Fibroblast of upper back skin (primary cell): ENCODE measurements at regions not wholly inside any gene's neighbourhood (a gene's known extent, or its start where the extent isn't known, plus 50 kb on each side); places are given as distances from the start of the nearest gene placed in this dataset.
"Not testable (repeated sequence)": the region's sequence is repeated elsewhere in the genome, so short reads cannot be mapped to it uniquely, and the experiment has no call there.

Experiments used
- DNase-seq: peaks from one replicate; pipeline ENCODE4 v3.0.0-alpha.2; 2013

- DNase-seq: no peak
Measured at GRCh38 chr7:45410893-45411292, 163.3 kb upstream of the ADCY1 start.

DNA sequence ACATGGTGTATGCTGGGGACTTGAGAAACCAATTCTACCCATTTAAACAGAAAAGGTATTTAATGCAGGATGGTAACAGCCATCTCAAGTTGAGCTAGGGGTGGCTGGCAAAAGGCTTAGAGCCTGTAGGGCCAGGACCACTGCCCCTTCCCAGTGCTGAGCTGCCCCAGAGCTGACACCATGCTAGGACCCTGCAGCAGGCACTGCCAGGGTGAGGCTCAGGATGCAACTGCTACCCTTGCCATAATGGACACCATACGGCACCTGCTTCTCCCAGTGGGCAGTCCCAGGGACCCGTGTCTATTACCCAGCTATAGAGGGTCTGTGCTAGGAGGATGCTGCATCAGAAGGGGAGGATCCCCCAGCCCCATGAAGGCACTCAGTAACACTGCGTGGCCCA, 160.7 kb upstream of the ADCY1 start:
- DNase-seq: no peak

GRCh38 chr7:45414226-45414625, 159.9 kb upstream of the ADCY1 start:
- no peak for DNase-seq

DNA sequence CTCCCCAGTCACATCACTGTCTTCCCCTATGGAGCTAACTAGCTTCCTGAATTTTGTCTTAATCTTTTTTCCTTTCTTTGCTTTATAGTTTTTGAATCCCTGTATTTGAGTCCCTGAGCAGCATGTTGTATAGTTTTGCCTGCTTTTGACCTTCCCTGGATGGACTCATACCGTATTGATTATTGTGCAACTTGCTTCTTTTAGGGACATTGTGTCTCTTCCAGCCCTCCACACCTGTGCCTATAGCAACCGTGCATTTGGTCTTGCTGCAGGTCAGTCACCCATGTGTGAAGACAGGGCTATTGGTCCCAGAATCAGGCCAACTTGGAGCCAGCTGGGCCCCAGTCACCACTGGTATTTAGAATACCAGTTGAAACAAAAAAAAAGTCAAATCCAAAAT, 158.9 kb upstream of the ADCY1 start:
- no peak for DNase-seq

- DNase-seq: no peak
Measured at GRCh38 chr7:45416846-45417245, 157.3 kb upstream of the ADCY1 start.

- DNase-seq: no peak
Measured at GRCh38 chr7:45417268-45417667, 156.9 kb upstream of the ADCY1 start.

GRCh38 chr7:45417735-45418134, 156.4 kb upstream of the ADCY1 start:
- DNase-seq: no peak

DNA sequence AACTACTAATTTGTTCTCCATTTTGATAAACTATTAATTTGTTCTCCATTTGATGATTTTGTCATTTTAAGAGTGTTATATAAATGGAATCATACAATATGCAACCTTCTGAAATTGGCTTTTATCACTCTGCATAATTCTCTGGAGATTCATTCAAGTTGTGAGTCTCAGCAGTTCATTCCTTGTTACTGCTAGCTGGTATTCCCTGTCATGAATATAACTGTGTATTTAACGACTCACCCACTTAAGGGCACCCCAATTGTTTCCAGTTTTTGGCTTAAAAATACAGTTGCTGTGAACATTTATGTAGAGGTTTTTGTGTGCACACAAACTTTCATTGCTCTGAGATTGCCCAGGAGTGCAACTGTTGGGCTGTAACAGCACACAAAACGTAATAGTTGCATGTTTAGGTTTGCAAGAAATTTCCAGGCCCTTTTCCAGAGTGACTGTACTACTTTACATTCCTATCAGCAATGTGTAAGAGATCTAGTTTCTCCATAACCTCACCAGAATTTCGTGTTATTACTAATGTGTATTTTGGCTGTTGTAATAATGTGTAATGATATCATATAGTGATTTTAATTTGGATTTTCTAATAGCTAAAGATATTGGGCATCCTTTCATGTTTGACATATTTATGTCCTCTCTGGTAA, 153.2 kb upstream of the ADCY1 start:
- peak; percentile 86 for DNase-seq

DNA sequence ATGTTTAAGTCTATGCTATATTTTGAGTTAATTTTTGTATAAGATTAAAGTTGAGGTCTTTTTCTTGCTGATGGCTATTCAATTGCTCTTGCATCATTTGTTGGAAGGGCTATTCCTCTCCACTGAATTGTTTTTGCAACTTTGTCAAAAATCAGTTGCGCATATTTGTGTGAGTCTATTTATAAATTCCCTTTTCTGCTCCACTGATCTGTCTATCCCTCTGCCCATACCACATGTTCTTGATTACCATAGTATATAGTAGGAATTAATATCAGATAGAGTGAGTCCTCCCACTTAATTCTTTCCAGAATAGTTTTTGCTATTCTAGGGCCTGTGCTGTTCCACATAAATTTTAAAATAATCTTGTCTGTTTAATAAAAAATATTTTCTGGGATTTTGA, 152.4 kb upstream of the ADCY1 start:
- peak; percentile 78 for DNase-seq

DNA sequence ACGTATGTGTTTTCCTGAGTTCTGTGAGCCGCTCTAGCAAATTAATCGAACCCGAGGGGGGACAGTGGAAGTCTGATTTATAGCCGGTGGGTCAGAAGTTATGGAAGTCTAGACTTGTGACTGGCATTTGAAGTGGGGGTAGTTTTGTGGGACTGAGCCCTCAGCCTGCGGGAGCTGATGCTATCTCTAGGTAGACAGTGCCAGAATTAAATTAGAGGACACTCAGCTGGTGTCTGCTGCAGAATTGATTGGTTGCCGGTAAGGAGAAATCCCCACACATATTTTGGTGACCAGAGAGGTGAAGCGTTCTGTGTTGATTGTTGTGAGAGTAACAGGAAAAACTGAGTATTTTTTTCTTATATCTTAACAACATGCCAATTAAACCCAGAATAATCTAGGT, 143.8 kb upstream of the ADCY1 start:
- no peak for DNase-seq

- DNase-seq: no peak
Measured at GRCh38 chr7:45434167-45434784, 139.9 kb upstream of the ADCY1 start.

DNA sequence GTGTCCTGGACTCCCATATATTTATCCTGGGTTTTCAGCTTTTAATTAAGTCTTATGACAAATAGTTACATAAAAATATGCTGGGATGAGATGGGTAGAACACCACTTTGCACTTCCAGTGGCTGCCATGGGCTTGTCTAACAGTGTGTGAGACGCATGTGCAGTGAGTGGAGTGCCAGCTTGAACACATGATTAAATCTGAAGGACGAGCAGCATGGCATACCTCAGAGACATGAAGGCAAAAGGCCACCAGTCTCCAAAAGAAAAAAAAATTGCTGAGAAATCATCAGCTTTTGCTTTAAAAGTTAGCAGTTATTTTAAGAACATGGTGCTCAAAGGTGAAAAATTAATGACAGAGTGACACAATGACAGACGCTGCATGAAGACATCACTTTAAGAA, 139.0 kb upstream of the ADCY1 start:
- DNase-seq: no peak

DNA sequence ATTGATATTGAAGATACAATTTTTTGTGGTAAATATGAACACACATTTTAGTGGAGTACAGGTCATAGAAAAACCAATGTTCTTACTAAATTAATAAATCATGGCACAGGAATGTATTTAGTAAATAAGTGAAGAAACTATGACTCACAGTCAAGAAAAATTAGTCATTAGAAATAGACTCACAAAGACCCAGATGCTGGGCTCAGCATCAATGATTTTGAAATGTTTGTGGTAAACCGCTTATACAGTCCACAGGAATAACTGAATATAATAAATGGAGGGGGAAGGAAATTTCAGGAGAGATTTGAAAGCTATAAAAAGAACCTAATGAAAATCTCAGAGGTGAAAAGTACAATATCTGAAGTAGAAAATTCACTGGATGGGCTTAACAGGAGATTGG, 138.3 kb upstream of the ADCY1 start:
- peak; percentile 93 for DNase-seq

DNA sequence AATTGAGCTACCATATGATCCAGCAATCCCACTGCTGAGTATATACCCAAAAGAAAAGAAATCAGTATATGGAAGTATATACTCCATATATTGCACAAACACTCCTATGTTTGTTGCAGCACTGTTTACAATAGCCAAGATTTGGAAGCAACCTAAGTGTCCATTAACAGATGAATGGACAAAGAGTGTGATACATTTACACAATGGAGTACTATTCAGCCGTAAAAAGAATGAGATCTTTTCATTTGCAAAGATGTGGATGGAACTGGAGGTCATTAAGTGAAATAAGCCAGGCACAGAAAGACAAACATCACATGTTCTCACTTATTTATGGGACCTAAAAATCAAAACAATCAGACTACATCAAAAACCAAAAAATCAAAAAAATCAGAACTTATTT, 133.4 kb upstream of the ADCY1 start:
- DNase-seq: not testable (repeated sequence)

DNA sequence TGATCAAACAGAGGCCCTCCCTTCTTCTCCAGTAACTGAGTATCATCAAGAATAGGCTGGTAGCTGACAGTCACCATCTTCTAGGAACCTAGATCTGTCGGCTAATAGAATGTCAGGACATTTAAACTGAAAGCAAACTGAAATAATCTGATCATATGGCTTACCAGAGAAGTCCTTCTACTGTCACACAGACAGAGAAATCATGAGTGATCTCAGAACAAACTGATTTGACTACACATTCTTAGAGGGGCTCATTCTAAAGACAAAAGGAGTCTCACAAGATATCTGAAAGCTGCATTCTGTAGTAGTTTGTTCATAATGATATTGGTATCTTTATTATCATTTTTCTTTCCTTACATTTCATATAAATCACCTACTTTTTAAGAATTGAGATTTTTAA, 130.9 kb upstream of the ADCY1 start:
- DNase-seq: no peak

GRCh38 chr7:45446195-45446944, 127.8 kb upstream of the ADCY1 start:
- peak; percentile 11 for DNase-seq

GRCh38 chr7:45447296-45447695, 126.9 kb upstream of the ADCY1 start:
- no peak for DNase-seq

- no peak for DNase-seq
Measured at GRCh38 chr7:45450571-45451204, 123.5 kb upstream of the ADCY1 start.

- peak; percentile 41 for DNase-seq
Measured at GRCh38 chr7:45451342-45452035, 122.7 kb upstream of the ADCY1 start.

GRCh38 chr7:45454771-45455170, 119.4 kb upstream of the ADCY1 start:
- no peak for DNase-seq

- no peak for DNase-seq
Measured at GRCh38 chr7:45455662-45456061, 118.5 kb upstream of the ADCY1 start.

DNA sequence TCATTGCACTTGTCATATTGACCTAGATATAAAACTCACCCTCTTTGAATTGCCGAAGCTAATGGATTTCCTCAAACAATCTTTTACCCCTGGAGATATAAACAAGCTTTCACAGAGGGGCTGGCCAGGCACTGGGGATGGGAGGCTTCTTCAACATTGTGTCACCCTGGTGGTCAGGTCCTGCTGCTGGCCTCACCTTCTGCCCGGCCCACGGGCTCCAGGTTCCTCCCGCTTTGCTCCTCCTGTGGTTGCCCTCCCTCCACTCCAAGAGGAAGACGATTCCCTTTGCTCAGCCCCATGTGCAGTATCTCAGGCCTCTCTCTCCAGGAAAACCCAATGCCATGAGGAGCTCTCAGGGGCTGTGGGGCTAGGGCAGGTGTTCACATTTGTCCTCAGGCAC, 118.1 kb upstream of the ADCY1 start:
- no peak for DNase-seq
